Upper lobe of left lung (tissue), 4 donors: ENCODE measurements at regions not wholly inside any gene's neighbourhood (a gene's known extent, or its start where the extent isn't known, plus 50 kb on each side); places are given as distances from the start of the nearest gene placed in this dataset.
"Not testable (repeated sequence)": the region's sequence is repeated elsewhere in the genome, so short reads cannot be mapped to it uniquely, and the experiment has no call there.

ENCODE experiments used
- CTCF ChIP-seq, 6 experiments: fragments of 450-650 bp in 4 of 6; fragments of 200-600 bp in 2 of 6; sonication (generic) in 2 of 6; IDR thresholded peaks; one replicate each; pipeline ENCODE4 v1.5.1; 2016 to 2019; ENCODE audit warnings: antibody characterized with exemption in 6 of 6
- EP300 ChIP-seq, 4 donors: sonication (generic); formaldehyde crosslinking; IDR thresholded peaks; one replicate each; pipeline ENCODE4 v1.5.1; 2017; ENCODE audit warnings: antibody characterized with exemption in 4 of 4, control low read depth in 2 of 4
- POLR2A ChIP-seq, 4 donors: fragments of 450-650 bp; IDR thresholded peaks; one replicate each; pipeline ENCODE4 v1.5.1; 2016 to 2017; ENCODE audit warnings: antibody characterized with exemption in 4 of 4, mild to moderate bottlenecking in 2 of 4
- POLR2AphosphoS5 ChIP-seq, 2 donors: sonication (generic); formaldehyde crosslinking; IDR thresholded peaks; one replicate each; pipeline ENCODE4 v1.5.1; 2017; ENCODE audit warnings: antibody characterized with exemption in 2 of 2

GRCh38 chr15:95080228-95080627 is 848.9 kb downstream of the MCTP2 start:
- TF ChIP-seq POLR2AphosphoS5, CTCF, POLR2A, EP300 (IDR thresholded peaks at IDR 0.05): not testable (repeated sequence)
